OCI-LY3 (cell line): ENCODE measurements at regions not wholly inside any gene's neighbourhood (a gene's known extent, or its start where the extent isn't known, plus 50 kb on each side); places are given as distances from the start of the nearest gene placed in this dataset.

Experiments
- CTCF ChIP-seq: fragments of 200-600, 300-600 bp; sonication (generic); IDR thresholded peaks from 2 replicates; pipeline ENCODE4 v1.5.1; 2014; ENCODE audit warnings: antibody characterized with exemption, low read length, low read depth
- EZH2phosphoT487 ChIP-seq: fragments of 200-600 bp; shearing (Covaris generic); IDR thresholded peaks from 2 replicates; pipeline ENCODE4 v1.6.1; 2018; ENCODE audit warnings: antibody characterized with exemption, mixed run types, low read depth

DNA sequence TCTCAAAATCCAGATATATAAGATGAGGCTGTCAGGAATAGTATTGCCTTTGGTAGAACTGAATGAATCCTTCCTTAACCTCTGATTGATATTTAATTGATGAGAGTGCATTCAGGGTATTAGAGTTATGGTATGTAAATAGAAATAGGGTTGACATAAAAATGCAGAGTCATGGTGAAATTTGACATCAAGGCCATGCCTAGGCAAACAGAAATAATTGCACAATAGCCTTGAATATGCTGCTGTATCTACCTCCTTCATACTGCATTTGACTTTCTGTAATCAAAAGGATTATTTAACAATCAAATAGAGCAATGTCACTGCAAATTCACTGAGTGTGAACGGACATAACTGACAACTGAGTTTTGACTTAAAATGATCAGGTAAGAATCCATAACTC, 1316.3 kb downstream of the STIM2 start:
- TF ChIP-seq CTCF: no peak
- no peak for TF ChIP-seq EZH2phosphoT487
